ENCODE measurements at regions not wholly inside any gene's neighbourhood (a gene's known extent, or its start where the extent isn't known, plus 50 kb on each side); places are given as distances from the start of the nearest gene placed in this dataset.
"Not testable (repeated sequence)": the region's sequence is repeated elsewhere in the genome, so short reads cannot be mapped to it uniquely, and the experiment has no call there.

DNA sequence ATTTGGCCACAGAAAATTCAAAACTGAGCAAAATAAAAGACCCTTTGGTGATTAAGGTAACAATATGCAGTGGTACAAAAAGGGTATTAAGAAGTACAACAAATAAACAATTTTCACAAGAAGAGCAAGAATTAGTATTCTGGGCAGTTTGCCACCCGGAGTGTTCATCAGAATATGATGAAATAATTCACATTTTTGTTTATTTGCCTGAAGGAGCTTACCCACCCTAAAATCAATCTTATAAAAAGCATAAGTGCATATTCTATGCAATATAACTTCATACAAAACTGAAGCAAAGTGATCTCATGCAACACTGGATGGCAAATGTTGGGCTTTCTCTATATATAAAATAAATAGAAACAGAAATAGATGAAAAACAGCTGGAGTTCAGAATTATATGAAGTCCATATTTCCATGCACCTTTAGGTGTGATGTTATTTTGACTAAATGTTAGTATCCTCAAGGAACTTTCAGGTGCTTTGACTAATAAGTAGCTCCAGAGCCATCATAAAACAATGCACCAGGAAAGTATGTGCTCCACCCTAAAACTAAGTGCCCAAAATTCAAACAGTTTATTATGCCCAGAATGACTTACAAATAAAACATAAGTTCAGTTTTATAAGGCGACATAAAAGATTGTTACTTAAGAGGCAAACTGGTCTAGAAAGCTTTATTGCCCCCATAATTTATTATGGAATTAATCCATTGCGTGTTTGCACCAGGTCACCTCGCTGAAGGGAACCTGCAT, 474.3 kb downstream of the SEMA3D start:
- in situ Hi-C loops (cut with MboI; ENCODE audit: low pct_unique_long_range_greater_than_20kb, low sequenced_read_pairs, unreplicated experiment) = no loop called here
- DNase-seq (ENCODE audit: low spot score) = no peak
- TF ChIP-seq, protein P1, sequence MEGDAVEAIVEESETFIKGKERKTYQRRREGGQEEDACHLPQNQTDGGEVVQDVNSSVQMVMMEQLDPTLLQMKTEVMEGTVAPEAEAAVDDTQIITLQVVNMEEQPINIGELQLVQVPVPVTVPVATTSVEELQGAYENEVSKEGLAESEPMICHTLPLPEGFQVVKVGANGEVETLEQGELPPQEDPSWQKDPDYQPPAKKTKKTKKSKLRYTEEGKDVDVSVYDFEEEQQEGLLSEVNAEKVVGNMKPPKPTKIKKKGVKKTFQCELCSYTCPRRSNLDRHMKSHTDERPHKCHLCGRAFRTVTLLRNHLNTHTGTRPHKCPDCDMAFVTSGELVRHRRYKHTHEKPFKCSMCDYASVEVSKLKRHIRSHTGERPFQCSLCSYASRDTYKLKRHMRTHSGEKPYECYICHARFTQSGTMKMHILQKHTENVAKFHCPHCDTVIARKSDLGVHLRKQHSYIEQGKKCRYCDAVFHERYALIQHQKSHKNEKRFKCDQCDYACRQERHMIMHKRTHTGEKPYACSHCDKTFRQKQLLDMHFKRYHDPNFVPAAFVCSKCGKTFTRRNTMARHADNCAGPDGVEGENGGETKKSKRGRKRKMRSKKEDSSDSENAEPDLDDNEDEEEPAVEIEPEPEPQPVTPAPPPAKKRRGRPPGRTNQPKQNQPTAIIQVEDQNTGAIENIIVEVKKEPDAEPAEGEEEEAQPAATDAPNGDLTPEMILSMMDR (IDR thresholded peaks at IDR 0.05; ENCODE audit: extremely low read depth, insufficient read depth, missing control alignments) = no peak

DNA sequence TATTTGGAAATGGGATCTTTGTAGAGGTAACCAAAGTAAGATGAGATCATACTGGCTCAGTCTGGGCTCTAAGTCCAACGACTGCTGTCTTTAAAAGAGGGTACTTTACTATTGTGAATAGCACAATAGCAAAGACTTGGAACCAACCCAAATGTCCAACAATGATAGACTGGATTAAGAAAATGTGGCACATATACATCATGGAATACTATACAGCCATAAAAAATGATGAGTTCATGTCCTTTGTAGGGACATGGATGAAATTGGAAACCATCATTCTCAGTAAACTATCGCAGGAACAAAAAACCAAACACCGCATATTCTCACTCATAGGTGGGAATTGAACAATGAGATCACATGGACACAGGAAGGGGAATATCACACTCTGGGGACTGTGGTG, 476.3 kb downstream of the SEMA3D start:
- in situ Hi-C loops (cut with MboI; ENCODE audit: low pct_unique_long_range_greater_than_20kb, low sequenced_read_pairs, unreplicated experiment); DNase-seq (ENCODE audit: low spot score): not testable (repeated sequence)

DNA sequence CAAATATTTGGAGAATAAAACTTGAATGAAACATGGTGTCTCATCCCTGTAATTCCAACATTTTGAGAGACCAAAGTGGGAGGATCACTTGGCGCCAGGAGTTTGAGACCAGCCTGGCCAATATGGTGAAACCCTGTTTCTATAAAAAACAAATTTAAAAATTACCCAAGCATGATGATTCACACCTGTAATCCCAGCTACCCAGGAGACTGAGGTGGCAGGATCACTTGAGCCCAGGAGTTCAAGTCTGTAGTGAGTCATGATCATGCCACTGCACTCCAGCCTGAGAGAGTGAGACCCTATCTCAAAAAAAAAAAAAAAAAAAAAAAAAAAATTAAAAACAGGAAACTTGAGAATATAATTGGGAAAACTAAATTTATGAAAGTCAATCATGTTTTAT, 481.1 kb downstream of the SEMA3D start:
- no peak for DNase-seq (ENCODE audit: low spot score)
- TF ChIP-seq, protein P1 (IDR thresholded peaks at IDR 0.05; ENCODE audit: extremely low read depth, insufficient read depth, missing control alignments) = no peak
- in situ Hi-C loops (cut with MboI; ENCODE audit: low pct_unique_long_range_greater_than_20kb, low sequenced_read_pairs, unreplicated experiment) = no loop called here

GRCh38 chr7:84705079-84705478, 481.8 kb downstream of the SEMA3D start:
- no peak for DNase-seq (ENCODE audit: low spot score)
- in situ Hi-C loops (cut with MboI; ENCODE audit: low pct_unique_long_range_greater_than_20kb, low sequenced_read_pairs, unreplicated experiment) = no loop called here

GRCh38 chr7:84704380-84704779, 482.5 kb downstream of the SEMA3D start:
- TF ChIP-seq, protein P1 (IDR thresholded peaks at IDR 0.05; ENCODE audit: extremely low read depth, insufficient read depth, missing control alignments) = no peak
- in situ Hi-C loops (cut with MboI; ENCODE audit: low pct_unique_long_range_greater_than_20kb, low sequenced_read_pairs, unreplicated experiment) = no loop called here
- DNase-seq (ENCODE audit: low spot score) = no peak

More at GRCh38 chr7:84705079-84705478, 481.8 kb downstream of the SEMA3D start:
- TF ChIP-seq, protein P1 (IDR thresholded peaks at IDR 0.05; ENCODE audit: extremely low read depth, insufficient read depth, missing control alignments) = no peak

DNA sequence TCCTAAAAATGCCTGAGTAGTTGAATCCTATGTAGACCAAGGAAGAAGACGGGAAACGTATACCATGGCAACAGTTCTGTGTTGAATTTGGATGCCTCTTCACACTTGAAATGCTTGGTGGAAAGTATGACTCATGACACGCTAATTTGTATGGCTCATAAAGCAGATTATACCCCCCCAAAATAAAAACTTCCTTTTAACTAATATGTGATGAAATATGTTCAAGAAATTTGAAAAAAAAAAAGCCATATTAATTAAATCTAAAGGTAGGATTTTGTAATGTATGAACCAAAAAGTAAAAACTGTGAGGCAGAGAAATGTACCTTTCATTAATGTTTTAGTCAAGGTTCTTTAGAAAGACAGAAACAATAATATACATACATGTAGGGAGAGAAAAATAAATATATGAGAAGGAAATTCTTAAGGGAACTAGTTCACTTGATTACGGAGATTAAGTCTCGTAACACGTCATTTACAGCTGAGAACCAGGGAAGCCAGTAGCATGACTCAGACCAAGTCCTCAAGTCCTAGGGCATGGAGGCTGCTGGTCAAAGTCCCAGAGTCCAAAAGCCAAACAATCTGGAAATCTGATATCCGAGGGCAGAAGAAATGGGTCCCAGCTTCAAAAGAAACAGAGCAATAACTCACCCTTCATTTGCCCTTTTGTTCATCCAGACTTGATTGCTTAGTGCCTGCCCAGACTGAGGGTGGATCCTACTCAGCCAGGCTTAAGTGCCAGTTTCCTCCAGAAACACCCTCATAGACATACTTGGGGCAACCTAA, 485.1 kb downstream of the SEMA3D start:
- in situ Hi-C loops (cut with MboI; ENCODE audit: low pct_unique_long_range_greater_than_20kb, low sequenced_read_pairs, unreplicated experiment) = no loop called here
- DNase-seq (ENCODE audit: low spot score) = no peak
- TF ChIP-seq, protein P1 (IDR thresholded peaks at IDR 0.05; ENCODE audit: extremely low read depth, insufficient read depth, missing control alignments) = no peak

Measured in GM13977 (cell line).